Neural cell (in vitro differentiated cells): ENCODE measurements at regions not wholly inside any gene's neighbourhood (a gene's known extent, or its start where the extent isn't known, plus 50 kb on each side); places are given as distances from the start of the nearest gene placed in this dataset.

Experiments
- CTCF ChIP-seq: fragments of 450-650 bp; IDR thresholded peaks from 2 replicates; pipeline ENCODE4 v1.5.1; 2014; ENCODE audit warnings: antibody characterized with exemption, mild to moderate bottlenecking, moderate library complexity; ENCODE audit not compliant: poor library complexity, severe bottlenecking
- EP300 ChIP-seq: fragments of 450-650 bp; conservative IDR thresholded peaks from 2 replicates; pipeline ENCODE4 v1.6.1; 2014; ENCODE audit warnings: antibody characterized with exemption, mild to moderate bottlenecking, moderate library complexity; ENCODE audit not compliant: poor library complexity, severe bottlenecking
- EZH2 ChIP-seq: fragments of 200-600, 300-800 bp; shearing (Covaris generic), sonication (generic); IDR thresholded peaks from 2 replicates; pipeline ENCODE4 v1.6.1; 2014; ENCODE audit warnings: antibody characterized with exemption, low read length, borderline replicate concordance, mild to moderate bottlenecking; ENCODE audit not compliant: insufficient read depth, poor library complexity, severe bottlenecking
- MXI1 ChIP-seq: fragments of 450-650 bp; conservative IDR thresholded peaks from 2 replicates; pipeline ENCODE4 v1.6.1; 2014; ENCODE audit warnings: antibody characterized with exemption, mild to moderate bottlenecking; ENCODE audit not compliant: poor library complexity, severe bottlenecking
- POLR2AphosphoS5 ChIP-seq: IDR thresholded peaks from 2 replicates; pipeline ENCODE4 v1.6.1; 2012
- RAD21 ChIP-seq: fragments of 450-650 bp; conservative IDR thresholded peaks from 2 replicates; pipeline ENCODE4 v1.6.1; 2014; ENCODE audit warnings: antibody characterized with exemption, mild to moderate bottlenecking, moderate library complexity
- REST ChIP-seq: IDR thresholded peaks from 2 replicates; pipeline ENCODE4 v1.6.1; 2012; ENCODE audit warnings: borderline replicate concordance
- SMC3 ChIP-seq: fragments of 450-650 bp; conservative IDR thresholded peaks from 2 replicates; pipeline ENCODE4 v1.6.1; 2014; ENCODE audit warnings: antibody characterized with exemption, mild to moderate bottlenecking, moderate library complexity; ENCODE audit not compliant: poor library complexity
- TAF1 ChIP-seq: IDR thresholded peaks from 2 replicates; pipeline ENCODE4 v1.6.1; 2012; ENCODE audit warnings: low read depth

GRCh38 chr3:19002606-19003005 lies 145.7 kb upstream of the KCNH8 start:
- TF ChIP-seq CTCF (no peak), RAD21 (no peak), EP300 (no peak), POLR2AphosphoS5 (no peak), EZH2 (no peak), SMC3 (no peak), TAF1 (no peak), REST (no peak), MXI1 (no peak)
